ENCODE measurements at regions not wholly inside any gene's neighbourhood (a gene's known extent, or its start where the extent isn't known, plus 50 kb on each side); places are given as distances from the start of the nearest gene placed in this dataset.

DNA sequence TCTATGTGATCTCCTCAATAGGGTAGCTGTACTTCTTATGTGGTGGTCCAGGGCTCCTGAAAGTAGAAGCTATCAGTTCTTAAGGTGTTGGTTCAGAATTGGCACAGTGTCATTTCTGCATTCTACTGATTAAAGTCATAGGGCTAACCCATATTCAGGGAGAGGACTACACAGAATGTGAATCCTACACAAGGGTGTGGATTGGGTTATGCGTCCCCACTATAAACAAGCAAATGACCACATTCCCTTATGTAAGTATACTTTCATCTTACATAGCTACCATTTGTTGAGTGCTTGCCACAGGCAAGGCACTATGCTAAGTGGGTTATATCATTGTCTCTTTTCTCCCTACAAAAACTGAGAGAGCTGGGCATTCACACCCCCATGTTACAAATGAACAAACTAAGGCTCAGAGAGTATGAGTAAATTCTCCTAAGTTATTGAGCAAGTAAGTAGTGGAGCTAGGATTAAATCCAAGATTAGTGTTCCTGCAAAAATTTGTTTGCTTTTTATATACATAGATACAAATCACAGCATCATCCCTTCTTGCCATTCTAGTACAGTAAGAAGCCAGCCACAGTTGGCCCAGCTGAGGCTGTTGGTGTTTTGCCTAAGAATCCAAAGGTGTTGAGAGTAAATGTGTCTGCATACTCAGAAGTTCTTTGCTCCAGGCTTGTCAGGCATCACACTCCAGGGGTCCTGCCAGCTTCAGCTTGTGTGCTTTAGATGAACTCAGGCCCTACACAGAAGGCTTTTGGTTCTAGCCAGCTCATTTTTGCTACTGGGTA lies 157.8 kb downstream of the KIF18A start (continued):
- TF ChIP-seq, protein P1, sequence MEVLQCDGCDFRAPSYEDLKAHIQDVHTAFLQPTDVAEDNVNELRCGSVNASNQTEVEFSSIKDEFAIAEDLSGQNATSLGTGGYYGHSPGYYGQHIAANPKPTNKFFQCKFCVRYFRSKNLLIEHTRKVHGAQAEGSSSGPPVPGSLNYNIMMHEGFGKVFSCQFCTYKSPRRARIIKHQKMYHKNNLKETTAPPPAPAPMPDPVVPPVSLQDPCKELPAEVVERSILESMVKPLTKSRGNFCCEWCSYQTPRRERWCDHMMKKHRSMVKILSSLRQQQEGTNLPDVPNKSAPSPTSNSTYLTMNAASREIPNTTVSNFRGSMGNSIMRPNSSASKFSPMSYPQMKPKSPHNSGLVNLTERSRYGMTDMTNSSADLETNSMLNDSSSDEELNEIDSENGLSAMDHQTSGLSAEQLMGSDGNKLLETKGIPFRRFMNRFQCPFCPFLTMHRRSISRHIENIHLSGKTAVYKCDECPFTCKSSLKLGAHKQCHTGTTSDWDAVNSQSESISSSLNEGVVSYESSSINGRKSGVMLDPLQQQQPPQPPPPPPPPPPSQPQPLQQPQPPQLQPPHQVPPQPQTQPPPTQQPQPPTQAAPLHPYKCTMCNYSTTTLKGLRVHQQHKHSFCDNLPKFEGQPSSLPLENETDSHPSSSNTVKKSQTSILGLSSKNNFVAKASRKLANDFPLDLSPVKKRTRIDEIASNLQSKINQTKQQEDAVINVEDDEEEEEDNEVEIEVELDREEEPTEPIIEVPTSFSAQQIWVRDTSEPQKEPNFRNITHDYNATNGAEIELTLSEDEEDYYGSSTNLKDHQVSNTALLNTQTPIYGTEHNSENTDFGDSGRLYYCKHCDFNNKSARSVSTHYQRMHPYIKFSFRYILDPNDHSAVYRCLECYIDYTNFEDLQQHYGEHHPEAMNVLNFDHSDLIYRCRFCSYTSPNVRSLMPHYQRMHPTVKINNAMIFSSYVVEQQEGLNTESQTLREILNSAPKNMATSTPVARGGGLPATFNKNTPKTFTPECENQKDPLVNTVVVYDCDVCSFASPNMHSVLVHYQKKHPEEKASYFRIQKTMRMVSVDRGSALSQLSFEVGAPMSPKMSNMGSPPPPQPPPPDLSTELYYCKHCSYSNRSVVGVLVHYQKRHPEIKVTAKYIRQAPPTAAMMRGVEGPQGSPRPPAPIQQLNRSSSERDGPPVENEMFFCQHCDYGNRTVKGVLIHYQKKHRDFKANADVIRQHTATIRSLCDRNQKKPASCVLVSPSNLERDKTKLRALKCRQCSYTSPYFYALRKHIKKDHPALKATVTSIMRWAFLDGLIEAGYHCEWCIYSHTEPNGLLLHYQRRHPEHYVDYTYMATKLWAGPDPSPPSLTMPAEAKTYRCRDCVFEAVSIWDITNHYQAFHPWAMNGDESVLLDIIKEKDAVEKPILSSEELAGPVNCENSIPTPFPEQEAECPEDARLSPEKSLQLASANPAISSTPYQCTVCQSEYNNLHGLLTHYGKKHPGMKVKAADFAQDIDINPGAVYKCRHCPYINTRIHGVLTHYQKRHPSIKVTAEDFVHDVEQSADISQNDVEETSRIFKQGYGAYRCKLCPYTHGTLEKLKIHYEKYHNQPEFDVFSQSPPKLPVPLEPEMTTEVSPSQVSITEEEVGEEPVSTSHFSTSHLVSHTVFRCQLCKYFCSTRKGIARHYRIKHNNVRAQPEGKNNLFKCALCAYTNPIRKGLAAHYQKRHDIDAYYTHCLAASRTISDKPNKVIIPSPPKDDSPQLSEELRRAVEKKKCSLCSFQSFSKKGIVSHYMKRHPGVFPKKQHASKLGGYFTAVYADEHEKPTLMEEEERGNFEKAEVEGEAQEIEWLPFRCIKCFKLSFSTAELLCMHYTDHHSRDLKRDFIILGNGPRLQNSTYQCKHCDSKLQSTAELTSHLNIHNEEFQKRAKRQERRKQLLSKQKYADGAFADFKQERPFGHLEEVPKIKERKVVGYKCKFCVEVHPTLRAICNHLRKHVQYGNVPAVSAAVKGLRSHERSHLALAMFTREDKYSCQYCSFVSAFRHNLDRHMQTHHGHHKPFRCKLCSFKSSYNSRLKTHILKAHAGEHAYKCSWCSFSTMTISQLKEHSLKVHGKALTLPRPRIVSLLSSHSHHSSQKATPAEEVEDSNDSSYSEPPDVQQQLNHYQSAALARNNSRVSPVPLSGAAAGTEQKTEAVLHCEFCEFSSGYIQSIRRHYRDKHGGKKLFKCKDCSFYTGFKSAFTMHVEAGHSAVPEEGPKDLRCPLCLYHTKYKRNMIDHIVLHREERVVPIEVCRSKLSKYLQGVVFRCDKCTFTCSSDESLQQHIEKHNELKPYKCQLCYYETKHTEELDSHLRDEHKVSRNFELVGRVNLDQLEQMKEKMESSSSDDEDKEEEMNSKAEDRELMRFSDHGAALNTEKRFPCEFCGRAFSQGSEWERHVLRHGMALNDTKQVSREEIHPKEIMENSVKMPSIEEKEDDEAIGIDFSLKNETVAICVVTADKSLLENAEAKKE (CRISPR knock-in tag; IDR thresholded peaks at IDR 0.05): no peak

DNA sequence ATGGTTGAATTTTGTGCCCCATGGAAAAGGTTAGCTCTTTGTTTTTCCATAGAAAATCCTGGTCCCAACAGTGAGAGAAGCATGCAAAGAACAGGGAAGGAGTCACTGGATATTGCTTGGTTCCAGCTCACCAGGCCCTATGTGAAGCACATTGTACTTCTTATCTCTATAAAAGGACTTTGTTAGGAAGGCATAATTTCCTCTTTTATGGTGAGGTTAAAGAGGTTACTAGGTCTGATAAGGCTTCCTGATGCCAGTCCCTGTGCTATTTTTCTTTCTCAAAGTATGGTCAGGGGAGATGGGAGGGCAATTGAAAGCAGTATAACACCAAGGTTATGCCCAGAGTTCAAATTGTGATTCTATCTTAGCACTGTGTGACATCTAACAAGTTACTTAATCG lies 162.6 kb downstream of the KIF18A start:
- Histone ChIP-seq H3K27me3 (ENCODE audit: insufficient read depth) (no peaks in the 10 kb centered on the region), H3K79me2 (replicated peaks; ENCODE audit: insufficient read depth) (no peaks in the 10 kb centered on the region), H3K36me3 (ENCODE audit: insufficient read depth) (no peaks in the 10 kb centered on the region), H3K27ac (ENCODE audit: low read depth) (no peak overlapping the region), H3K9me2 (ENCODE audit: insufficient read depth) (no peaks in the 10 kb centered on the region), H3K4me2 (no peak overlapping the region), H3K4me3 (no peak overlapping the region), H2AFZ (no peak overlapping the region), H3F3A (replicated peaks; ENCODE audit: low read depth) (no peaks in the 10 kb centered on the region), H4K20me1 (replicated peaks; ENCODE audit: insufficient read depth) (no peaks in the 10 kb centered on the region), H3K4me1 (ENCODE audit: insufficient read depth) (no peaks in the 10 kb centered on the region)
- no peak for ATAC-seq
- DNase-seq (ENCODE audit: low spot score): no peak
- no peak overlapping the region for H3K27ac Mint-ChIP-seq
- H3K27me3 Mint-ChIP-seq (ENCODE audit: insufficient read depth, low read depth, poor library complexity): no peaks in the 10 kb centered on the region
- peaks cover 8% of the 10 kb centered on the region for H3K9me3 Mint-ChIP-seq
- H3K4me3 Mint-ChIP-seq: no peak overlapping the region
- no peaks in the 10 kb centered on the region for H3K4me1 Mint-ChIP-seq
- H3K36me3 Mint-ChIP-seq (ENCODE audit: low read depth): no peaks in the 10 kb centered on the region
- TF ChIP-seq ZNF114 (CRISPR knock-in tag; IDR thresholded peaks at IDR 0.05) (no peak), JUNB (IDR thresholded peaks at IDR 0.05; ENCODE audit: unreplicated experiment) (no peak), STAT1 (IDR thresholded peaks at IDR 0.05; ENCODE audit: unreplicated experiment) (no peak), EZH2phosphoT487 (IDR thresholded peaks at IDR 0.05; ENCODE audit: unreplicated experiment) (no peak), ZNF331 (CRISPR knock-in tag; IDR thresholded peaks at IDR 0.05; ENCODE audit: low read depth) (no peak)
- TF ChIP-seq, protein P1 (CRISPR knock-in tag; IDR thresholded peaks at IDR 0.05): no peak
- TF ChIP-seq, protein P2, sequence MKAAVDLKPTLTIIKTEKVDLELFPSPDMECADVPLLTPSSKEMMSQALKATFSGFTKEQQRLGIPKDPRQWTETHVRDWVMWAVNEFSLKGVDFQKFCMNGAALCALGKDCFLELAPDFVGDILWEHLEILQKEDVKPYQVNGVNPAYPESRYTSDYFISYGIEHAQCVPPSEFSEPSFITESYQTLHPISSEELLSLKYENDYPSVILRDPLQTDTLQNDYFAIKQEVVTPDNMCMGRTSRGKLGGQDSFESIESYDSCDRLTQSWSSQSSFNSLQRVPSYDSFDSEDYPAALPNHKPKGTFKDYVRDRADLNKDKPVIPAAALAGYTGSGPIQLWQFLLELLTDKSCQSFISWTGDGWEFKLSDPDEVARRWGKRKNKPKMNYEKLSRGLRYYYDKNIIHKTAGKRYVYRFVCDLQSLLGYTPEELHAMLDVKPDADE (IDR thresholded peaks at IDR 0.05): no peak
